ENCODE measurements at regions not wholly inside any gene's neighbourhood (a gene's known extent, or its start where the extent isn't known, plus 50 kb on each side); places are given as distances from the start of the nearest gene placed in this dataset.

DNA sequence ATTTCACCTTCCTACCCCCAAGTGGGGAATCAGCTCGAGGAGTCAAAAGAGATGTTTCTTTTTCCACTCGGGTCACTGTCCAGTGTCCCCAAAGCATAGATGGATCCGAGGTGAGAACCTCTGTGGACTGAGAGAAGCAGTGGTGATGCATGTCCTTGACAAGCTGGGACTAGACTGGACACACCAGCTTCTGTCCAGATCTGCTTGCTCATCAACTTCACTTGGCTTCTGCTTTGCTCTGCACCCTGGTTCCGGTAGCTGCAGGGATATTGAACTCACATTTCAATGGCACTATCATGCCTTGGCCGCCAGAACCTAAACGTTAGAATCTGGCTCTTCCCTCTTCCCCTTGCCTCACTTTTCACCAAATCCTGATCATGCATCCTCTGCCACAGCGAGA, 50.3 kb upstream of the CXCL12 start:
- no peak for DNase-seq
- peaks cover 9% of the 10 kb centered on the region for H3K27me3 Mint-ChIP-seq (ENCODE audit: low read depth)
- no peaks in the 10 kb centered on the region for H3K36me3 Mint-ChIP-seq (ENCODE audit: insufficient read depth)
- H3K9me3 Mint-ChIP-seq = peaks cover 28% of the 10 kb centered on the region
- no peaks in the 10 kb centered on the region for H3K4me1 Mint-ChIP-seq (ENCODE audit: low read depth)
- no peak for ATAC-seq
- no peak overlapping the region for H3K4me3 Mint-ChIP-seq

DNA sequence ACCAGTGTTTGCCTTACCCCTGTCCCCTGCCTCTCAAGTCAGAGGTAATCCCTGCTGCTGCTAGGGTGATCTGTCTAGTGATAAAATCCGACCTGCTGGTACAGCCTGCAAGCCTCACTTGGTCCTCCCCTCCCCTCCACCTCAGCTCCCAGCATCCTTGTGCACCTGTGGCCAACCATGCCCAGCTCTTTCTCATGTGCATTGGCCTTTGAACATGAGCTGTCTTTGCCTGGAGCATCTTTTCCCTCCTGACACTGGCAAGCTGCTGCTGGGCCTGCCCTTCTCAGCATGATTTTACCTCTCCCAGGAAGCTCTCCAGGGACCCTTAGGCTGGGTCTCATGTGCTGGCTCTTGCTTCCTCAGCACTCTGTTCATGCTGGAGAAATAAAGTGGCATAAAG, 51.3 kb upstream of the CXCL12 start:
- DNase-seq = no peak
- Mint-ChIP-seq H3K4me1 (ENCODE audit: low read depth) (no peaks in the 10 kb centered on the region), H3K9me3 (peaks cover 25% of the 10 kb centered on the region), H3K36me3 (ENCODE audit: insufficient read depth) (no peaks in the 10 kb centered on the region), H3K4me3 (no peak overlapping the region), H3K27me3 (ENCODE audit: low read depth) (peaks cover 10% of the 10 kb centered on the region)
- no peak for ATAC-seq

DNA sequence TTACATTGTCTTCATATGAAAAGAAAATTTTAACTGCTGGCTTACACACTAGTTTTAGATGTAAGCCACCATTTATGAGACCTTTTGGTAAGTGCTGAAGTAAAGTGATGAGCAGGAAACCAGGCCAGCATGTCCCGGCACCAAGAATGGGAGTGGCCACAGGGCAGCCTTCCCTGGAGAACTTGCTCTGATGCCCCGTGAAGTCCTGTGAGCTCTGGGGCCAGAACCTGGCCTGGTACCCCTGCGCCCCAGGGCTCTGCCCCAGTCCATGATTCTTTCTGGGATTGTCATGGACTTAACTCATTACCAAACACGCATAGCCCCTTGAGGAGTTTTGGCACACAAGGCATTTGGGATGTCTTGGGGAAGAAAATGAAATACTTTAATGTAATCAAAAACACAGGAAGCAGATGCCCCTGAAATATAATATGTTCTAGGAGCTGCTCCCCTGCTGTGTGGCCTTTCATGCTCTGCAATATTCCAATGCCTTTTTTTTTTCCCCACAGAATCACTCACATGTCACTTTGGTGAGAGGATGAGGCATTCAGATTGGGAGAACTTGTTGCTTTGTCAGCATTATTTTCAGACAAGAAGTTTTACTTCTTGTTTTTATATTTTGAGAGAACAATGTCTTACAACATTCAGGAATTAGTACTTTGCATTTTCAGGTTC, 53.1 kb upstream of the CXCL12 start:
- Mint-ChIP-seq H3K36me3 (ENCODE audit: insufficient read depth) (no peaks in the 10 kb centered on the region), H3K27me3 (ENCODE audit: low read depth) (peaks cover 10% of the 10 kb centered on the region), H3K4me1 (ENCODE audit: low read depth) (no peaks in the 10 kb centered on the region), H3K4me3 (no peak overlapping the region), H3K9me3 (peaks cover 15% of the 10 kb centered on the region)
- no peak for ATAC-seq
- DNase-seq = no peak

DNA sequence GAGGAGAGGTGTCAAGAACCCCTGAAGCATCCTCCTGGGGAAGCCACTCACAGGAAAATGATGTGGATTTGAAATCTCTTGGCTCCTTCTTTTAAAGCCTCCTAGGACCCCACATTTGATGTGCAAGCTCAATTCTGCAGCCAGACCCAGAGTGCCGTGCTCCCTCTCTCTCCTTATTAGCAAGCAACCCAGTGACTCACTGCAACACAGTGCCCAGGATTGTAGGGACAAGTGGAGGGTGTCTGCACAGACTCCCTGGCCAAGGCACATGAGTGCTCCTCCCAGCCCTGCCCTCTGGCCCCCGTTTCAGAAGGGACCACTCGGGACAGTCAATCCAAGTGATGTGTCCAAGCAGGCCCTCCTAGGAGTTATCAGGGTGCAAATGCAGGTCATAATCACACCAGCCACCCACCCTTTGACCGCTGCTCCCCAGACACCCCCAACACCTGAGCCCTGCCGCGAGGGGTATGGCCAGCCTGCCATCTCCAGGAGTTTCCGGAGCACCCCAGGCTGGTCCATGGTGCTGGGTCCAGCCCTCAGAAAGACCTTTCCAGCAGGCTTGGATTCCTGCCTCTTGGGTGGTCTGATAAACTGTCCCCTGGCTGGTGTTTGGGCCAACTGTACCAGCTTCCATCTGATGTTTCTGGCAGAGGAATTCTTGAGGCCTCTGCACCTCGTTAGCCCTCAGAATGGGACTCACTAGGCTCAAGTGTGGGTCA, 54.5 kb upstream of the CXCL12 start:
- no peak for DNase-seq
- H3K36me3 Mint-ChIP-seq (ENCODE audit: insufficient read depth) = no peaks in the 10 kb centered on the region
- H3K27me3 Mint-ChIP-seq (ENCODE audit: low read depth) = peaks cover 10% of the 10 kb centered on the region
- ATAC-seq = no peak
- peaks cover 21% of the 10 kb centered on the region for H3K9me3 Mint-ChIP-seq
- no peak overlapping the region for H3K4me3 Mint-ChIP-seq
- no peaks in the 10 kb centered on the region for H3K4me1 Mint-ChIP-seq (ENCODE audit: low read depth)

DNA sequence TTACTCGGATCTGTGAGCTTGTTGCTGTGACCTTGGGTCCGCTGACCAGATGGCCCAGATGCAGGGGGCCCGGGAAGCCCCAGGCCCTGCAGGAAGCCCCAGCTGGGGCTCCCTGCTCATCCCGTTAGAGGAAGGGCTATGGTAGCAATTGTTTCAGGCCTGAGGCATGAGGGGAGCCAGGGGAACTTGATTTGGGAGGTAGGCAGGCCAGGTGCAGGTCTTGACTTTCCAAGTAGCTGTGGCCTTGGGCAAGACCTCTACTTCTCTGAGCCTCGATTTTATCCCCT, 55.0 kb upstream of the CXCL12 start:
- Mint-ChIP-seq H3K4me3 (no peak overlapping the region), H3K4me1 (ENCODE audit: low read depth) (no peaks in the 10 kb centered on the region), H3K9me3 (peaks cover 25% of the 10 kb centered on the region), H3K36me3 (ENCODE audit: insufficient read depth) (no peaks in the 10 kb centered on the region), H3K27me3 (ENCODE audit: low read depth) (peaks cover 10% of the 10 kb centered on the region)
- DNase-seq (no peak), ATAC-seq (no peak)

DNA sequence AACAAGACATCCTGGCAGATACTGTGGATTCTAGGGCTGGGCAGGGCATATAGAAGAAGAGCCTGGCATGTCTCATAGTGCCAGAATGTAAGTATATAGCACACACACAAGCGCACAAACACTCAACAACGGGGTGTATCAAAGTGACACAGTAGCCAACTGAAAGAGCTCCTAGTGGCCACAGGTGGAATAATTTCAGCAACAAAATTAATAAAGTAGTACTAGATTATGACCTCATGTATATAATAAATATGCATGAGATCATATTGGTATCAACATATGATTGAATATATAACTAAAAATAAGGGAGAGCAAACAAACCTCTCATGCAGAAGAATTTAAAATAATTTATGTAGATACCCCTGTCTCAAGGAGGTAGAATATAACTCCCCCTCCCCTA, 72.4 kb upstream of the CXCL12 start:
- Mint-ChIP-seq H3K27me3 (ENCODE audit: low read depth) (no peaks in the 10 kb centered on the region), H3K36me3 (ENCODE audit: insufficient read depth) (no peaks in the 10 kb centered on the region), H3K4me3 (no peak overlapping the region), H3K9me3 (peaks cover 5% of the 10 kb centered on the region), H3K4me1 (ENCODE audit: low read depth) (no peaks in the 10 kb centered on the region)
- ATAC-seq (no peak), DNase-seq (no peak)

DNA sequence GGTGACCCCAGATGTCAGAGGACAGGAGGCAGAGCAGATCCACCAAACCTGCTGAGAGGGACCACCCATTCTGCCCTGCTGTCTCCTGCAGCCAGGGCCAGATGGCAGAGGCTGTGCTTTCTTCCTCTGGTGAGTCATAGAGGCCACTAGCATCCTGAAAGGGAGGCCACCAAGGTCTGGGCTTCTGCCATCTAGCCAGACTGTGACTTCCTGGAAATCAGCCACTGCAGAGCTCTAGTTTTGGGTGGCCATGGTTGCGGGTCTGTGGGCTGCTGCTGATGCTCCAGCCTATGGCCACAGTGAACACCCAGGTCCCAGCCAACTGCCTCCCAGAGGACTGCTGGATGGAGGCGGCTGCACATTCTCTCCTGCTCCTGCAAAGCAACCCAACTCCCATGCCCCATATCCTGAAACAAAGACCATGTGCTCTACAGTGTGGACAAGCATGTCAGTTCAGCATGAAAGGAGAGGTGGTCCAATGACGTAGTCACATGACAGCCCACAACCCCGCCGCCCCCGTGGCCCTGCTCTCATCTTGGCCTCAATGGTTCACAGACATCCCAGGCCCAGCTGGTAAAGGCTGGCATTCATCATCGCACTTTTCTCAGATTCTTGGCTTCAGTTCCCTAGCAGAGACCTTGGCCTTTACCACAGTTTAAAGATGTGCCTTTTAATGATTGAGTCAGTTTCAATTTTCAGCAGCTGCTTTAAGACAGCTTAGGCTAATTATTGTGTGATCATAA, 73.9 kb upstream of the CXCL12 start:
- Mint-ChIP-seq H3K9me3 (peaks cover 5% of the 10 kb centered on the region), H3K4me1 (ENCODE audit: low read depth) (no peaks in the 10 kb centered on the region), H3K4me3 (no peak overlapping the region), H3K27me3 (ENCODE audit: low read depth) (no peaks in the 10 kb centered on the region), H3K36me3 (ENCODE audit: insufficient read depth) (no peaks in the 10 kb centered on the region)
- ATAC-seq (no peak), DNase-seq (no peak)

DNA sequence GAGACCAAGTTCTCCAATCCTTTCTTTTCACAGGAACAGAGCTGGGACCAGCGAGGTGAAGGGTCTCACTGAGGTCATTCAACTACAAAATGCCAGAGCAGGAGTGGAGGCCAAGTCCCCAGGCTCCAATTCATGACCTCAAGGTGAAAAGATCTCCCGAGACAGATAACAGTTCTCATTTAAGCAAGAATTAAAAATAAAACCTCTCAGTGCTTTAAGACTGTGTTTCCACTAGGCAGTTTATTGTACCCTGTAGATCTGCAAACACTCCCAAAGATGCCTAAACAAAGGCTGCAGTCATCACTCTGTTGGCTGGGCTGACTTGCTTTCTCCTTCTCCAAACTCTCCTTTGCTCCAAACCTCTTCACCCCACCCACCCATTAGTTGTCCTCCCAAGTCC, 74.8 kb upstream of the CXCL12 start:
- Mint-ChIP-seq H3K4me3 (no peak overlapping the region), H3K27me3 (ENCODE audit: low read depth) (no peaks in the 10 kb centered on the region), H3K36me3 (ENCODE audit: insufficient read depth) (no peaks in the 10 kb centered on the region), H3K4me1 (ENCODE audit: low read depth) (no peaks in the 10 kb centered on the region), H3K9me3 (peaks cover 5% of the 10 kb centered on the region)
- DNase-seq (no peak), ATAC-seq (no peak)

DNA sequence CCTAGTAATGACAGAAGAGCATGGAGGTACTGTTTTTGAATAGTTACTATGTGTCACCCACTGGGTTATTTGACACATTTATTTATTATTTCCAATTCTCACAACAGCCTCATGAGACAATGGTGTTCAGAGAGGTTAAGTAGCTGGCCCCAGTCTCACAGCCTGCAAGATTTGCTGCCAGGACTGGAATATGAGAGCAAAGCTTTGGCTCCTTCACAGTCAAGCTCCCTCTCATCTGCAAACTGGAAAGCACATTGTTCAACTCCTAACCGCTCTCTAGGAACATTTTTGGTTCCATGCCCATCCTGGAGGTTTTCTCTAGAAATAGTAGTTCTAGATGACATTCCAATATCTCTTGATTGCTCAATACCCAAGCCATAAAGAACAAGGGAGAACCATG, 75.5 kb upstream of the CXCL12 start:
- H3K4me1 Mint-ChIP-seq (ENCODE audit: low read depth) = no peaks in the 10 kb centered on the region
- H3K36me3 Mint-ChIP-seq (ENCODE audit: insufficient read depth) = no peaks in the 10 kb centered on the region
- H3K4me3 Mint-ChIP-seq = no peak overlapping the region
- H3K27me3 Mint-ChIP-seq (ENCODE audit: low read depth) = no peaks in the 10 kb centered on the region
- H3K9me3 Mint-ChIP-seq = peaks cover 5% of the 10 kb centered on the region
- DNase-seq (no peak), ATAC-seq (no peak)

DNA sequence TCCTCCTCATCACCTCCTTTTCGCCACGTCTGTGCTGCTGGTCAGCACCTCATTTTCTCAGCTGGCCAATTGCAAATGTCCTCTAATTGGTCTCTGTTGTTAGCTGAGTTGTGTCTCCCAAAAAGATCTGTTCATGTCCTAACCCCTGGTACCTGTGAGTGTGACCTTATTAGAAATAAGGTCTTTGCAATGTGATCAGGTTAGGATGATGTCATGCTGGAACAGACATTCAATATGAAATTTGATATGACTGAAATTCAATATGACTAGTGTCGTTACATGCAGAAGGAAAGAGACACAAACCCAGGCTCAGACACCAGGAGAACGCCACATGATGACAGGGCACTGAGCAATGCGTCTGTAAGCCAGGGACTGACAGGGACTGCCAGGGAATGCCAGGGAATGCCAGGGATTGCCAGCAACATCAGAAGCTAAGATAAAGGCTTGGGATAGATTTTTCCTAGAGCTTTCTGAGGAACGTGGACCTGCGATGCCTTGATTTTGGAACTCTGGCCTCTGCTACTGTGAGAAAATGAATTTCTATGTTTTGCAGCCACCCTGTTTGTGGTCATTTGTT, 77.5 kb upstream of the CXCL12 start:
- no peak for DNase-seq
- H3K4me3 Mint-ChIP-seq = no peak overlapping the region
- H3K27me3 Mint-ChIP-seq (ENCODE audit: low read depth) = peaks cover 2% of the 10 kb centered on the region
- no peaks in the 10 kb centered on the region for H3K36me3 Mint-ChIP-seq (ENCODE audit: insufficient read depth)
- H3K9me3 Mint-ChIP-seq = peaks cover 5% of the 10 kb centered on the region
- no peak for ATAC-seq
- no peaks in the 10 kb centered on the region for H3K4me1 Mint-ChIP-seq (ENCODE audit: low read depth)

DNA sequence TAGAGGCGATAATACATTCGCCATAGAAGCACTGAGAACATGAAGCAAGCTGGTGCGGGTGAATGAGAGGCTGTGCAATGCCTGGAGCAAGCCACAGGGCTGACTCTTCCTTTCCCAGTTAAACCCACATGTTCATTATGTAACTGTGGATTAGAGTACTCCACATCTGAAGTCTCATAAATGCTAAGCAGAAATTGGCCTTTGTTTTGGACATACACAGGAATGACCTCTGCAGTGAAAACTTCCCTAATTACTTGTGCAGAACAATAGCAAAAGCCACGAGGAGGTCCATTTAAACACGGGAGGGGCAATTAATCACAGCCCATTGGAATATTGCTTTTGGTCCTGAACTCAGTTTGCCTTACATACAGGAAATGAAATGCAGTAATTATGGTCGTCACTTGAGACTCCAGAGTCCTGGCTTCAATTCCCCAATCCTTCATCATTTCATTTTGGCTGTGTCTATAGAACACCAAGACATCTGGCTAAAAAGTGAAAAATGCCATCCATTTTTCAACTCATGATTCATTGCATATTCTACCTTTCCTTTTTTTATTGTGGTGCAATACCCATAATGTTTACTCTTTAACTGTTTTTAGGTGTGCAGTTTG, 78.7 kb upstream of the CXCL12 start:
- Mint-ChIP-seq H3K4me1 (ENCODE audit: low read depth) (no peaks in the 10 kb centered on the region), H3K4me3 (no peak overlapping the region), H3K36me3 (ENCODE audit: insufficient read depth) (no peaks in the 10 kb centered on the region), H3K9me3 (no peaks in the 10 kb centered on the region), H3K27me3 (ENCODE audit: low read depth) (peaks cover 2% of the 10 kb centered on the region)
- ATAC-seq = no peak
- DNase-seq = no peak

DNA sequence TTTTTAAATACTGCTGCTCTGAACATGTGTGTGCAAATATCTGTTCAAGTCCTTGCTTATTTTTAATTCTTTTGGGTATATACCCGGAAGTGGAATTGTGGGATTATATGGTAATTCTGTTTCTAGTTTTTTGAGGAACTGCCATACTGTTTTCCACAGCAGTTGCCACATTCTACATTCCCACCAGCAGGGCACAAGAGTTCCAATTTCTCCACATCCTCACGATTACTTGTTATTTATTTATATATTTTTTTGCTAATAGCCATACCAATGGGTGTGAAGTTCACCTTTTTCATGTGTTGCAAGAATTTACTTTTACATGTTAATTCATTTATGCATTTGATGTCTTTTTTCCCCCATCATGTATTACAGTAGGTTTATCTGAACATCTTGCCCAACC, 79.6 kb upstream of the CXCL12 start:
- DNase-seq (no peak), ATAC-seq (no peak)
- Mint-ChIP-seq H3K9me3 (no peaks in the 10 kb centered on the region), H3K27me3 (ENCODE audit: low read depth) (peaks cover 2% of the 10 kb centered on the region), H3K4me1 (ENCODE audit: low read depth) (no peaks in the 10 kb centered on the region), H3K4me3 (no peak overlapping the region), H3K36me3 (ENCODE audit: insufficient read depth) (no peaks in the 10 kb centered on the region)

DNA sequence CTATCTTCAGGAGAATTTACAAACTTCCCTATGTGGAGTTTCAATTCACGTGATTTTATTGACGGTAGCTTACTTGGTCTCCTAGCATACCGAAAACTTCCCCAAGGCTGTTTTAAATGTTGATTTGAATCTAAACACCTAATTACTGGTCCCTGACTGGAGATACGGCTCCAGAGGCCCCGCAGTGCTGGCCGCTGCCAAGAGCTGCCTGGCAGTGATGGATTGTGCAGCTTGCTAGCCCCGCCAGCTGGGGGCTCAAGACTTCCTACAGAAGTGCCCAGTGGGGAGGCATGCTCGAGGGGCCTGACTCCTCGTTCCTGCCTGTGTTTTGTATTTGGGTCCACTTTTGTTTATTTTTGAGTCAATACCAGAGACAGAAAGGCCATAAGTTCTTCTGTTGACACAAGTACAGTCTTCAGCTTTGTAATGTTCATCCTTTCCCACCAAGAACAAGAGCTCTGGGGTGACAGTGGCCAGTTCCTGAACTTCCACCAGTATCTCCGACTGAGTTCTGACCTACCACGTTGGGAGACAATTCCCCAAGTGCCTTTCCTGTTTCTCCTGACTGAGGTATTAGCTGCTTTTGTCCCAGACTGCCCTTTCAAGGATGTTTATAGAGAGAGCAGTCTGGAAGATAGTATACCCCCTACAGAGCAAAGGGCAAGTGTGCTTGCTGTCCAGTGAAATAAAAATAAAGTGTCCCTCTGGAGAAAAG, 80.7 kb upstream of the CXCL12 start:
- ATAC-seq = no peak
- peaks cover 2% of the 10 kb centered on the region for H3K27me3 Mint-ChIP-seq (ENCODE audit: low read depth)
- DNase-seq = no peak
- no peak overlapping the region for H3K4me3 Mint-ChIP-seq
- H3K9me3 Mint-ChIP-seq = no peaks in the 10 kb centered on the region
- H3K36me3 Mint-ChIP-seq (ENCODE audit: insufficient read depth) = no peaks in the 10 kb centered on the region
- H3K4me1 Mint-ChIP-seq (ENCODE audit: low read depth) = no peaks in the 10 kb centered on the region

DNA sequence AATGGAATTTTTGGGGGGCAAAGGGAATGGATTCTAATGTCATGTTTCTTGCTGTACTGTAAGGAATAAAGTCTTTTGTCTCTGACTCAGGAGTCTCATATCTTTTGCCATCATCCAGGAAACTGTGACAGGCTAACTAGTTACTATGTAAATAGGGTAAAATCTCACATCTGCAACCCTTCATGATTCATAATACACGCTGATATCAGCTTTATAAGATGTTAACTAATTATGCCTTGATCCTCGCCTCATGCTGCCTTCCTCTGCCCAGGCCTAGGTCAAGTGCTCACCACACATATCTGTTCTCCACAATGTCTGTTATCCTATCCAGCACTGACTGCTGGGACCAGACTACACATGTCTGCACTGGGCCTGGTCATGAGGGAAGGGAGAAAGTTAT, 81.3 kb upstream of the CXCL12 start:
- DNase-seq (no peak), ATAC-seq (no peak)
- Mint-ChIP-seq H3K4me3 (no peak overlapping the region), H3K27me3 (ENCODE audit: low read depth) (peaks cover 2% of the 10 kb centered on the region), H3K9me3 (no peaks in the 10 kb centered on the region), H3K36me3 (ENCODE audit: insufficient read depth) (no peaks in the 10 kb centered on the region), H3K4me1 (ENCODE audit: low read depth) (no peaks in the 10 kb centered on the region)

All from activated T-cell treated with anti-CD3 and anti-CD28 coated beads, Interleukin-2, amount 50 U/mL, for 4 hours (primary cell).